DND-41 (cell line): ENCODE measurements at regions not wholly inside any gene's neighbourhood (a gene's known extent, or its start where the extent isn't known, plus 50 kb on each side); places are given as distances from the start of the nearest gene placed in this dataset.

Experiments
- CTCF ChIP-seq: IDR thresholded peaks from 2 replicates; pipeline ENCODE4 v1.5.1; 2012; ENCODE audit warnings: borderline replicate concordance, low read length, moderate library complexity, mild to moderate bottlenecking; ENCODE audit not compliant: poor library complexity, severe bottlenecking; ENCODE audit errors: extremely low read depth
- EZH2 ChIP-seq: IDR thresholded peaks from 3 replicates; pipeline ENCODE4 v1.6.1; 2012; ENCODE audit warnings: borderline replicate concordance, low read depth, mild to moderate bottlenecking, moderate library complexity, low read length, inconsistent platforms; ENCODE audit not compliant: severe bottlenecking

DNA sequence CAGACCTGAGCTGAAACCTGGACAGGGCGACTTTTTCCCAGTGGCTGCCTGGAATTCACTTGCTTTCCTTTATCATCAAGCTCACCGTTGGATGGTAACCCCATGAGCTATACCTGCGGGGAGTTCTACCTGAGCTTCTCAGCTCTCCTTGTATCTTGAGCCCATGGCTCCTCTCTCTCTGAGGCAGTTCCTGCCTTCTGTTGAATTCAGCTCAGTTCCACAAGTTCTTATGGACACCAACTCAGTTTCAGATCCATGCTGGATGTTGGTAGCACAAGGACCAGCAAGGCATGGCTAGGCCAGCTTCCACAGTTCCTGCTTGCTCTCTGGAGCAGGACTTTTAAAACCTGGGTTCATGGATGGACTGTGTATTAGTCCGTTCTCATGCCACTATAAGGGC lies 58.3 kb upstream of the AMPD3 start:
- no peak for TF ChIP-seq EZH2
- TF ChIP-seq CTCF: no peak
